HepG2 (cell line): ENCODE measurements at regions not wholly inside any gene's neighbourhood (a gene's known extent, or its start where the extent isn't known, plus 50 kb on each side); places are given as distances from the start of the nearest gene placed in this dataset.

ENCODE experiments used
- ATAC-seq: fragments of 200-7000 bp; cut with Tn5 transposase; 3 replicates; pipeline ENCODE4 v1.9.1; 2020; ENCODE audit warnings: mild to moderate bottlenecking, moderate library complexity
- BruUV-seq: library from RNA; stranded (reverse); fragments of 400-500 nt; replicated peaks from 2 replicates; lab custom pipeline; 2021; lab: Mats Ljungman, UMichigan
- CTCF ChIA-PET: fragments of 300-600 bp; formaldehyde crosslinking; extraction: SDS; loops from one replicate; lab custom pipeline; 2021; ENCODE audit warnings: low total read pairs, inconsistent platforms, low intra/inter-chr PET ratio; lab: Yijun Ruan, JAX
- POLR2A ChIA-PET: fragments of 350-600 bp; sonication (Branson Sonifier 250); formaldehyde crosslinking; loops from one replicate; lab custom pipeline; 2020; ENCODE audit warnings: antibody characterized with exemption, inconsistent platforms; lab: Yijun Ruan, JAX
- DNase-seq: peaks from one replicate; pipeline ENCODE4 v3.0.0-alpha.2; 2015; ENCODE audit warnings: low spot score
- FAIRE-seq: peaks from 3 replicates; lab custom pipeline; 2011; peaks lifted over from hg19 to GRCh38; lab: Jason Lieb, UNC
- H2AFZ ChIP-seq: one replicate; pipeline ENCODE4 v1.6.1; 2011; ENCODE audit warnings: low read length, inconsistent platforms
- H3K27ac ChIP-seq: fragments of 300-600 bp; 3 replicates; pipeline ENCODE4 v1.8.0; 2011; ENCODE audit warnings: mixed run types, mild to moderate bottlenecking, mixed read lengths, low read length, inconsistent platforms; ENCODE audit not compliant: insufficient read depth; ENCODE audit errors: extremely low read length
- H3K27me3 ChIP-seq, 2 experiments: fragments of 200-600 bp in 1 of 2; 2 replicates in 1 of 2; 3 replicates in 1 of 2; pipeline versions ENCODE4 v1.6.0 to v1.8.0; 2011; ENCODE audit warnings: low read length in 2 of 2, mild to moderate bottlenecking in 2 of 2, moderate library complexity in 2 of 2, inconsistent platforms in 1 of 2; ENCODE audit not compliant: insufficient read depth in 2 of 2, control insufficient read depth in 1 of 2
- H3K36me3 ChIP-seq, 2 experiments: fragments of 200-600 bp in 1 of 2; replicated peaks in 1 of 2; 2 replicates in 1 of 2; 3 replicates in 1 of 2; pipeline versions ENCODE4 v1.5.1 to v1.8.0; 2011; ENCODE audit warnings: low read length in 2 of 2, inconsistent platforms in 1 of 2; ENCODE audit not compliant: insufficient read depth in 2 of 2, control insufficient read depth in 1 of 2
- H3K4me1 ChIP-seq: 2 replicates; pipeline ENCODE4 v1.5.1; 2012; ENCODE audit warnings: low read length, inconsistent platforms; ENCODE audit not compliant: insufficient read depth
- H3K4me2 ChIP-seq: 2 replicates; pipeline ENCODE4 v1.6.0; 2011; ENCODE audit warnings: low read depth, low read length, inconsistent platforms
- H3K4me3 ChIP-seq, 3 experiments: fragments of 200-600 bp in 1 of 3; sonication (generic), shearing (Covaris generic) in 1 of 3; replicated peaks in 1 of 3; 2 replicates each; pipeline ENCODE4 v1.5.1; 2011 to 2016; ENCODE audit warnings: low read length in 3 of 3, inconsistent platforms in 2 of 3, low read depth in 2 of 3, mild to moderate bottlenecking in 2 of 3, control low read depth in 1 of 3, mixed read lengths in 1 of 3; ENCODE audit not compliant: insufficient read depth in 1 of 3
- H3K79me2 ChIP-seq: one replicate; pipeline ENCODE4 v1.6.1; 2011; ENCODE audit warnings: low read length, inconsistent platforms; ENCODE audit not compliant: insufficient read depth
- H3K9ac ChIP-seq: 2 replicates; pipeline ENCODE4 v1.6.0; 2011; ENCODE audit warnings: mild to moderate bottlenecking, low read depth, low read length, inconsistent platforms; ENCODE audit not compliant: insufficient read depth
- H3K9me3 ChIP-seq: 2 replicates; pipeline ENCODE4 v1.5.1; 2012; ENCODE audit warnings: mild to moderate bottlenecking, low read length
- H4K20me1 ChIP-seq: 2 replicates; pipeline ENCODE4 v1.6.0; 2011; ENCODE audit warnings: inconsistent platforms, mild to moderate bottlenecking, low read length, moderate library complexity; ENCODE audit not compliant: insufficient read depth
- CC2D1A ChIP-seq: sonication (generic); formaldehyde crosslinking; IDR thresholded peaks from 2 replicates; pipeline ENCODE4 v1.8.1; 2023; ENCODE audit warnings: mild to moderate bottlenecking, missing genetic modification reagents
- HOXA7 ChIP-seq: sonication (generic); formaldehyde crosslinking; IDR thresholded peaks from 2 replicates; pipeline ENCODE4 v1.8.1; 2022; ENCODE audit warnings: mild to moderate bottlenecking, missing genetic modification reagents, moderate library complexity
- MAFG ChIP-seq: sonication (generic); formaldehyde crosslinking; IDR thresholded peaks from 2 replicates; pipeline ENCODE4 v1.5.1; 2020; ENCODE audit warnings: mild to moderate bottlenecking, missing genetic modification reagents
- NFRKB ChIP-seq: fragments of 450-650 bp; IDR thresholded peaks from 2 replicates; pipeline ENCODE4 v1.6.1; 2017
- ONECUT2 ChIP-seq: sonication (generic); formaldehyde crosslinking; IDR thresholded peaks from 2 replicates; pipeline ENCODE4 v1.4.0; 2020; ENCODE audit warnings: missing genetic modification reagents
- RXRA ChIP-seq: sonication (generic); formaldehyde crosslinking; IDR thresholded peaks from 2 replicates; pipeline ENCODE4 v1.5.1; 2020; ENCODE audit warnings: missing genetic modification reagents
- SOX13 ChIP-seq, 3 experiments: fragments of 450-650 bp in 1 of 3; sonication (generic) in 1 of 3; formaldehyde crosslinking in 1 of 3; IDR thresholded peaks in 2 of 3; conservative IDR thresholded peaks in 1 of 3; 2 replicates each; pipeline versions ENCODE4 v1.5.0 to v1.6.1; 2016 to 2020; ENCODE audit warnings: antibody characterized with exemption in 1 of 3, mild to moderate bottlenecking in 1 of 3, missing compliant biosample characterization in 1 of 3, missing genetic modification reagents in 1 of 3, moderate library complexity in 1 of 3
- SOX6 ChIP-seq, 2 experiments: fragments of 450-650 bp in 1 of 2; sonication (generic) in 1 of 2; formaldehyde crosslinking in 1 of 2; IDR thresholded peaks; 2 replicates each; pipeline versions ENCODE4 v1.4.0 to v1.6.1; 2017 to 2020; ENCODE audit warnings: antibody characterized with exemption in 1 of 2, mild to moderate bottlenecking in 1 of 2, missing genetic modification reagents in 1 of 2
- THAP9 ChIP-seq: sonication (generic); formaldehyde crosslinking; IDR thresholded peaks from 2 replicates; pipeline ENCODE4; 2020; ENCODE audit warnings: missing genetic modification reagents, mild to moderate bottlenecking, borderline replicate concordance
- ZNF264 ChIP-seq: sonication (generic); formaldehyde crosslinking; IDR thresholded peaks from 2 replicates; pipeline ENCODE4 v1.4.0; 2020; ENCODE audit warnings: missing genetic modification reagents
- ZNF652 ChIP-seq: IDR thresholded peaks from 2 replicates; pipeline ENCODE4 v1.6.1; 2016; ENCODE audit warnings: low read depth, borderline replicate concordance
- ZNF670 ChIP-seq: sonication (generic); formaldehyde crosslinking; IDR thresholded peaks from 2 replicates; pipeline ENCODE4 v1.8.0; 2022; ENCODE audit warnings: mild to moderate bottlenecking, missing genetic modification reagents, borderline replicate concordance
- WGBS: methylation state at CpG from one replicate; pipeline ENCODE4 v1.1.6; 2017; ENCODE audit warnings: low lambda C conversion rate; 5-methylcytosine and 5-hydroxymethylcytosine counted together
- in situ Hi-C: cut with HindIII; loops from 2 replicates; pipeline ENCODE4 v1.10.0; 2017; ENCODE audit warnings: low pct_unique_long_range_greater_than_20kb; ENCODE audit not compliant: extremely low pct_ligation_motif_present
- intact Hi-C: fragments of 100-400 bp; cut with micrococcal nuclease; formaldehyde crosslinking; loops from one replicate; pipeline ENCODE4 v1.10.0; 2022; ENCODE audit not compliant: unreplicated experiment
- TF ChIP-seq, protein P1 (sequence below): IDR thresholded peaks from 2 replicates; pipeline ENCODE4 v1.6.1; 2018; ENCODE audit warnings: missing genetic modification reagents
- TF ChIP-seq, protein P2 (sequence below): sonication (generic); formaldehyde crosslinking; IDR thresholded peaks from 2 replicates; pipeline ENCODE4 v1.4.0; 2020; ENCODE audit warnings: missing genetic modification reagents, borderline replicate concordance
- TF ChIP-seq, protein P3 (sequence below): IDR thresholded peaks from 2 replicates; pipeline ENCODE4 v1.6.1; 2016; ENCODE audit warnings: control low read depth

DNA sequence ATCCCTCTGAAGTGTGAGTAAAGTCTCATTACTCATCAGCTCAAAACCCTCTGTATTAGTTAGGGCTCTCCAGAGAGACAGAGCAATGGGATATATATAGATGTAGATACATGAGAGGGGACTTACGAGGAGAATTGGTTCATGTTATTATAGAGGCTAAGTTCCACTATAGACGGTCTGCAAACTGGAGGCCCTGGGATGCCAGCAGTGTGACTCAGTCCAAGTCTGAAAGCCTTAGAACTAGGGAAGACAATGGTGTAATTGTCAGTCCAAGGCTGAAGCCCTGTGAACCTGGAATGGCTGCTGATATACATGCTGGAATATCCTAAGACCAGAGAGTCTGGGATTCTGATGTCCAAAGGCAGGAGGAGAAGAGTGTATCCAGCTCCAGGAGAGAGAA lies 57.3 kb upstream of the CEP83 start:
- Histone ChIP-seq H3K4me3 (no peak overlapping the region), H3K79me2 (no peaks in the 10 kb centered on the region), H3K9ac (no peak overlapping the region), H3K36me3 (no peaks in the 10 kb centered on the region), H3K9me3 (no peaks in the 10 kb centered on the region), H3K4me2 (no peak overlapping the region; the same call in 1 of the 2 replicates), H4K20me1 (no peaks in the 10 kb centered on the region), H2AFZ (no peak overlapping the region), H3K27me3 (no peaks in the 10 kb centered on the region; a peak in 1 of 5 replicates), H3K27ac (no peak overlapping the region), H3K4me1 (peaks cover 14% of the 10 kb centered on the region)
- in situ Hi-C loops, result no loop called here
- ATAC-seq (peak; percentile 81), DNase-seq (peak; percentile 64), FAIRE-seq (no peak)
- ChIA-PET POLR2A (interaction anchor here (0.6 kb wide), 1 partner anchor 372 kb away, joined by 3 read pairs; no protein-coding TSS in a partner anchor), CTCF (no interaction called here)
- WGBS, result 9% methylated on average over 2 of the region's 2 CpGs
- intact Hi-C loops, result no loop called here
- no TSS peak for BruUV-seq
- TF ChIP-seq SOX6 (IDR thresholded peaks at IDR 0.05) (no peak), SOX6 (CRISPR knock-in tag; IDR thresholded peaks at IDR 0.05) (0 out of 2 replicates have a peak, but pooled peaks have one; percentile 25), ONECUT2 (no peak), ZNF264 (no peak), SOX13 (IDR thresholded peaks at IDR 0.05) (no peak), SOX13 (CRISPR knock-in tag; conservative IDR thresholded peaks at IDR 0.05 in 1 of 2, IDR thresholded peaks at IDR 0.05 in 1 of 2) (peak in 1 of 2 experiments; percentile 64; a peak in 2 of 4 replicates), THAP9 (no peak), RXRA (CRISPR knock-in tag) (no peak), ZNF652 (CRISPR knock-in tag) (no peak), NFRKB (no peak), HOXA7 (CRISPR knock-in tag) (no peak), CC2D1A (no peak), ZNF670 (no peak), MAFG (CRISPR knock-in tag) (no peak)
- TF ChIP-seq, protein P1, sequence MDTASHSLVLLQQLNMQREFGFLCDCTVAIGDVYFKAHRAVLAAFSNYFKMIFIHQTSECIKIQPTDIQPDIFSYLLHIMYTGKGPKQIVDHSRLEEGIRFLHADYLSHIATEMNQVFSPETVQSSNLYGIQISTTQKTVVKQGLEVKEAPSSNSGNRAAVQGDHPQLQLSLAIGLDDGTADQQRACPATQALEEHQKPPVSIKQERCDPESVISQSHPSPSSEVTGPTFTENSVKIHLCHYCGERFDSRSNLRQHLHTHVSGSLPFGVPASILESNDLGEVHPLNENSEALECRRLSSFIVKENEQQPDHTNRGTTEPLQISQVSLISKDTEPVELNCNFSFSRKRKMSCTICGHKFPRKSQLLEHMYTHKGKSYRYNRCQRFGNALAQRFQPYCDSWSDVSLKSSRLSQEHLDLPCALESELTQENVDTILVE, result no peak
- TF ChIP-seq, protein P2, sequence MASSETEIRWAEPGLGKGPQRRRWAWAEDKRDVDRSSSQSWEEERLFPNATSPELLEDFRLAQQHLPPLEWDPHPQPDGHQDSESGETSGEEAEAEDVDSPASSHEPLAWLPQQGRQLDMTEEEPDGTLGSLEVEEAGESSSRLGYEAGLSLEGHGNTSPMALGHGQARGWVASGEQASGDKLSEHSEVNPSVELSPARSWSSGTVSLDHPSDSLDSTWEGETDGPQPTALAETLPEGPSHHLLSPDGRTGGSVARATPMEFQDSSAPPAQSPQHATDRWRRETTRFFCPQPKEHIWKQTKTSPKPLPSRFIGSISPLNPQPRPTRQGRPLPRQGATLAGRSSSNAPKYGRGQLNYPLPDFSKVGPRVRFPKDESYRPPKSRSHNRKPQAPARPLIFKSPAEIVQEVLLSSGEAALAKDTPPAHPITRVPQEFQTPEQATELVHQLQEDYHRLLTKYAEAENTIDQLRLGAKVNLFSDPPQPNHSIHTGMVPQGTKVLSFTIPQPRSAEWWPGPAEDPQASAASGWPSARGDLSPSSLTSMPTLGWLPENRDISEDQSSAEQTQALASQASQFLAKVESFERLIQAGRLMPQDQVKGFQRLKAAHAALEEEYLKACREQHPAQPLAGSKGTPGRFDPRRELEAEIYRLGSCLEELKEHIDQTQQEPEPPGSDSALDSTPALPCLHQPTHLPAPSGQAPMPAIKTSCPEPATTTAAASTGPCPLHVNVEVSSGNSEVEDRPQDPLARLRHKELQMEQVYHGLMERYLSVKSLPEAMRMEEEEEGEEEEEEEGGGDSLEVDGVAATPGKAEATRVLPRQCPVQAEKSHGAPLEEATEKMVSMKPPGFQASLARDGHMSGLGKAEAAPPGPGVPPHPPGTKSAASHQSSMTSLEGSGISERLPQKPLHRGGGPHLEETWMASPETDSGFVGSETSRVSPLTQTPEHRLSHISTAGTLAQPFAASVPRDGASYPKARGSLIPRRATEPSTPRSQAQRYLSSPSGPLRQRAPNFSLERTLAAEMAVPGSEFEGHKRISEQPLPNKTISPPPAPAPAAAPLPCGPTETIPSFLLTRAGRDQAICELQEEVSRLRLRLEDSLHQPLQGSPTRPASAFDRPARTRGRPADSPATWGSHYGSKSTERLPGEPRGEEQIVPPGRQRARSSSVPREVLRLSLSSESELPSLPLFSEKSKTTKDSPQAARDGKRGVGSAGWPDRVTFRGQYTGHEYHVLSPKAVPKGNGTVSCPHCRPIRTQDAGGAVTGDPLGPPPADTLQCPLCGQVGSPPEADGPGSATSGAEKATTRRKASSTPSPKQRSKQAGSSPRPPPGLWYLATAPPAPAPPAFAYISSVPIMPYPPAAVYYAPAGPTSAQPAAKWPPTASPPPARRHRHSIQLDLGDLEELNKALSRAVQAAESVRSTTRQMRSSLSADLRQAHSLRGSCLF (CRISPR knock-in tag), result no peak
- TF ChIP-seq, protein P3, sequence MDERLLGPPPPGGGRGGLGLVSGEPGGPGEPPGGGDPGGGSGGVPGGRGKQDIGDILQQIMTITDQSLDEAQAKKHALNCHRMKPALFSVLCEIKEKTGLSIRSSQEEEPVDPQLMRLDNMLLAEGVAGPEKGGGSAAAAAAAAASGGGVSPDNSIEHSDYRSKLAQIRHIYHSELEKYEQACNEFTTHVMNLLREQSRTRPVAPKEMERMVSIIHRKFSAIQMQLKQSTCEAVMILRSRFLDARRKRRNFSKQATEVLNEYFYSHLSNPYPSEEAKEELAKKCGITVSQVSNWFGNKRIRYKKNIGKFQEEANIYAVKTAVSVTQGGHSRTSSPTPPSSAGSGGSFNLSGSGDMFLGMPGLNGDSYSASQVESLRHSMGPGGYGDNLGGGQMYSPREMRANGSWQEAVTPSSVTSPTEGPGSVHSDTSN (CRISPR knock-in tag), result no peak
